NCI-H69 (cell line): ENCODE measurements at regions not wholly inside any gene's neighbourhood (a gene's known extent, or its start where the extent isn't known, plus 50 kb on each side); places are given as distances from the start of the nearest gene placed in this dataset.
A peak's percentile ranks its signal among the peaks of the same experiment; 100 is the strongest.
"Not testable (repeated sequence)": the region's sequence is repeated elsewhere in the genome, so short reads cannot be mapped to it uniquely, and the experiment has no call there.

Experiments used
- DNase-seq: peaks from one replicate; lab custom pipeline; 2025; lab: John Stamatoyannopoulos, UW

DNA sequence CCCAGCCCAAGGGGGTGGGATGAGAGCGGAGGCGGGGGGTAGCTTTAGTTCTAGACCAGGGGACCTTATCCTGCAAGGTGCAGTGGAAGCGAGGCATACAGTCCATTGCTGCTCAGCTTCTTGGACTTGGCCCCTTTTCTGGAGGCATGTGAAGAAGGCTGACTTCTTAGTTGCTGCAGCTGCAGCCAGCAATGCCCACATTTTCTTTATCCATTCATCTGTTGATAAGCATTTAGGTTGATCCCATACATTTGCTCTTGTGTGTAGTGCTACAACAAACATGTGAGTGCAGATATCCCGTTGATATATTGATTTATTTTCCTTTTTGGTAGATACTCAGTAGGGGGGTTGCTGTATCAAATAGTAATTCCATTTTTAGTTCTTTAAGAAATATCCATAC is 461.2 kb upstream of the IMPG1 start:
- DNase-seq, result no peak

- DNase-seq, result no peak
These were observed 460.2 kb upstream of the IMPG1 start for GRCh38 chr6:76532647-76533046.

- no peak for DNase-seq
These were observed 446.0 kb upstream of the IMPG1 start for GRCh38 chr6:76518443-76518842.

DNA sequence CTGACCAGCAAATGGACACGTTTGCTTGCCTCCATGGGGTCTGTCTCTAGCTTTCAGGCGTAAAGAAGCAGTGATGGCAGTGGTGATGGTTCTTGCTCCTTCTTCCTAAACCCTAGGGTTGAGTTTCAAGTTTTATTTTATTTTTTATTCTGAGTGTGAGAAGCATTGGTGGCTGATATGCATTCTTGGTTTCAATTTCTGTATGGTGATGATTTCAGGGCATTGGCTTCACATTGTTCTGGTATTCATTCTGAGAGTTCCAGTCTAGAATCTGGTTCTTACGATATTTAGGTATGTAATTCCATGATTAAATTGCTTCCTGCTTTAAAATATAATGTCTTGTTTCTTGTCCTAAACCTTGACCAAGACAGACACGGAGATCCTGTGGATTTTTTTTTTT is 444.5 kb upstream of the IMPG1 start:
- no peak for DNase-seq

DNA sequence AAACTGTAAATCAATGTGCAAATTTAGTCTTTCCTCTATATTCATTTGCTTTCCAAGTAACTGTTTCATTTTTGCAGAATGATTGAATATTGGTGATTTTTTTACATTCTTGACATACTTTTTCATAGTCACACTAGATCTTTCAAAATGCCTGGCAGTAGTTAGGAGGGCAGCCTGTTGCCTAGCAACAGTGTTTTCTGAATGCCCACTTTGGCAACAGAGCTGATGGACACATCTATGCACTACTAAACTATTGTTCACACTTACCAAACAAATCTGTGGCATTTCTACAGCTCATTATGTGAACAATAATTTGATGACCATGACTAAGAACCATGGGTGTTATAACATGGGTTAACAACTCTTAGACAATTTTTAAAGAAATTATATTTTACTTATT is 438.0 kb upstream of the IMPG1 start:
- no peak for DNase-seq

DNA sequence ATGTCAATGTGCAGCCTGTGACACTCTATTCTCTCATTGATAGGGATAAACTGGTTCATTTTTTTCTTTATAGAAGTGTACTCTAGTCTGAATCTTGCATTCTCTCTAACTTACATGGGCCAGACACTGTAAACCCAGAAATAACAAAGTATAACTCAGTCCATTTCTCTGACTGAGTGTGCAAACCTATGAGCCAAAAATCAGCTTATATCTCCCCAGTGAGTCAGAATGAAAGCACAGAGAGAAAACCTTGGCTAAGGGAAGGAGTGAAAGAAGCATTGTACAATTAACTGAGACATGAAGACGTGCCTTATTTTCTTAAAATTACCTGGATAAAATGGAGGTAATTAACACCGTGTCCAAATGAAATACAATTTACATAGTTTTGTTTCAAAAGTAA is 436.9 kb upstream of the IMPG1 start:
- DNase-seq, result no peak

DNA sequence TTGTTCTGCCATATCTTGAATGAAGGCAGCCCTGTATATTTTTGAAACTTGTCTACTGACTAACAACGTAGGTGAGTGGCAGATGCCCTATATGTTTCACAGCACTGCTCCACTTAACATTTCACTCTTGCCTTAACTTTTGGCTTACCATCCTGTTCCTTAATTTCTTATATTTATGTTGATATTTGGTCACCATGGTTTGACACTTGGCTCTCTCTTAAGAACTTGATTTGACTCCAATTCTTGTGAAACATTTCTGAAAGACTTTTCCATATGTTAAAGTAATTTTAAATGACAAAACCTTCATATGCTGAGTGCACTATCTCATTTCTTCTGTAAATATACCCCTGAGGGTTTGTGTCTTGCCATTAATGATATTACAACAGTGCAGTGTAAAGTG is 434.3 kb upstream of the IMPG1 start:
- no peak for DNase-seq

- DNase-seq, result no peak
These were observed 423.4 kb upstream of the IMPG1 start for GRCh38 chr6:76495909-76496308.

DNA sequence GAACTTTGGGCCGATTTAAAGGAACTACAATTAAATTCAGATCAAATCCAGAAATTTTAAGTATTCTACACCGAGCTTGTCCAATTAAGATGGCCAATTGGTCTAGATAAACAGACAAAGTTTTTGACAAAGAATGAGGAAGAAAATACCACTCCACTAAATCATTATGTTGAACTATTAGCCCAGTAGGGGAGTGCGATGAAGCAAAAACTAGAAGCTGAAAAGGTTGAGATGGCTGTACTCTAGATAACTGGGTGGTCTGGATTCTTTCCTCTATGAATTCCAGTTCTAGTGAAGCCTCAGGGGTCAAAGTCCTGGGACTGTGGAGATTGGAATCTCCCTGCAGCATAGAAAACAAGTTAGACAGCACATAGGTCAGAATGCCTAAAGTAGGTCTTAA is 418.9 kb upstream of the IMPG1 start:
- not testable (repeated sequence) for DNase-seq

DNA sequence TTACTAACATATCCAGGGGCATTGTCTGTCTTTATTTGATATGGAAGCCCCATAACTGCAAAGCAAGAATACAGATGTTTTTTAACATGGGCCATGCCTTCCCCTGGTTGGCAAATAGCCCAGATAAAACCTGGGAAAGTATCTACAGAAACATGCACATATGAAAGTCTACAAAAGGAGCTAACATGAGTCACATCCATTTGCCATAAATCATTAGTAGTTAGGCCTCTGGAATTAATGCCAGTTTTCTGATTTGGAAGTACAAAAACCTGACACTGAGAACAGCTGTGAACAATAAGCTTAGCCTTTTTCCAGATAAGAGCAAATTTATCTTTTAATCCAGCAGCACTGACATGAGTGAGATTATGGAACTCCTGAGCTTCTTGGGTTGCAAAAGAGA is 418.0 kb upstream of the IMPG1 start:
- no peak for DNase-seq

DNA sequence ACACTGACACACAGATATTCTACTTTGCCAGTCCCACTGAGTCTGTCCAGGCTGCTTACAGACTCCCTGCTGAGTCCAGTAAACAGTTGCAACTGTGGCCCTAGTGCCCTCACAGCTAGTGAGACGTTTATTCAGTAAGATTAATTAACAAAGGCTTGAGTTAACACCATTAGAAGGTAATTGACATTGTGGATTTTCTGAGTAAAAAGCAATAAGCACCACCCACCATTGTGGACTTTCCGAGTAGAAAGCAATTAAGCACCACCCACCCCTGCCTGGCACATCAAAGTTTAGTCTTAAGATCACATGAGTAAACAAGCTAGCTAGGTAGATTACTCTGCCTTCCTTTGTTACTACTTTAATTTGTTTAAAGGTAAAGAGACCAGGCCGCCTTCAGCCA is 408.6 kb upstream of the IMPG1 start:
- peak; percentile 66 for DNase-seq

- no peak for DNase-seq
These were observed 400.4 kb upstream of the IMPG1 start for GRCh38 chr6:76472858-76473257.

DNA sequence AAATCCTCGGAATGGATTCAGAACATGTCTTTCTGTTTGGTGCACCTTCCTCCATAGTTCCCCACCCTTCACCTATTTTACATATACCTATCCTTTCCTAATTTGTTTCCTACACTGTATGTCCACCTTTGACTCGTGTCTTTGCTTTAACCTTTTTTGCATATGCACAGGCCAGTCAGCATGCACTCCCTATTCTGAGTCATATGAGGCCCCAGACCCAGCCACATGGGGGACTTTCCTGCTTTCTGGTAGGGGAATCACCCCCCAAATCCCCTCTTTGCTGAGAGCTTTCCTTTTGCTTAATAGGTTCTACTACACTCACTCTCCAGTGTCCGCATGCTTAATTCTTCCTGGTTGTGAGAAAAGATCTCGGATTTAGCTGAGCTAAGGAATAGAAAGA is 393.8 kb upstream of the IMPG1 start:
- DNase-seq, result no peak

DNA sequence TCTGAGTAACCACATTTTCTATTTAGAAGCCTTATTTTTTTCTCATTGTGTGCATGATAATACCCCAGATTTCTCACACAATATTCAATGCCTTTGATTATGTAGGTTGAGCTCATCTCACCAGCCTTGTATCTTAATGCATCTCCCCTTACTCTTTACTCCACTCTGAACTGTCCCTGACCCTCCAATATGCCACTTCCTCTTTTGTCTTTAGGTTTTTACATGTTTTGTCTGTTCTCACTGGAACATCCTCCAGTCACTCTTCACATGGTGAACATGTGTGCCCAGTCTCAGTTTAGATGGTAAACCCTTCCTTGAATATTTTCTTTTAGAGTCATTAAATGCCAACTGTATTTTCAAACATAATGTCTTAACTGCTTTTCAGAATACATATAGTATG is 392.9 kb upstream of the IMPG1 start:
- no peak for DNase-seq

- no peak for DNase-seq
These were observed 380.8 kb upstream of the IMPG1 start for GRCh38 chr6:76453270-76453669.

GRCh38 chr6:76451926-76452709 is 379.7 kb upstream of the IMPG1 start:
- no peak for DNase-seq

DNA sequence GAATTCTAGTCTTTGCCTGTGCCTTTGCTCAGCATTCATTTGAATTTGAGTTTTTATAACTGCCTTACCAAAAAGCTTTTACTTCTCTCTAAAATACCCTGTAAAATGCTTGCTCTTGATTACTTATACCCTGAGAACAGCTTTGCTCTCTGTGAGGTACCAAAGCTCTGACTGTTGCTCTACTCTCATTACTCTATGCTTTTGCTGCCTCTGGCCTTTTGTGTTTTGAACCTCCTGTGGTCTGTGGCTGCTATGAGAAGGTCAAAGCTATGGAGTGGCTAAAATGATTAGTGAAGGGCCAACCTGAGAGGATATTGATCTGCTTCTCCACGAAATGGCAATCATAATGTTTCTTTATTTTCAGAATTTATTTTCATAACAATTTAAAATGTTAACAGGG is 375.6 kb upstream of the IMPG1 start:
- no peak for DNase-seq

DNA sequence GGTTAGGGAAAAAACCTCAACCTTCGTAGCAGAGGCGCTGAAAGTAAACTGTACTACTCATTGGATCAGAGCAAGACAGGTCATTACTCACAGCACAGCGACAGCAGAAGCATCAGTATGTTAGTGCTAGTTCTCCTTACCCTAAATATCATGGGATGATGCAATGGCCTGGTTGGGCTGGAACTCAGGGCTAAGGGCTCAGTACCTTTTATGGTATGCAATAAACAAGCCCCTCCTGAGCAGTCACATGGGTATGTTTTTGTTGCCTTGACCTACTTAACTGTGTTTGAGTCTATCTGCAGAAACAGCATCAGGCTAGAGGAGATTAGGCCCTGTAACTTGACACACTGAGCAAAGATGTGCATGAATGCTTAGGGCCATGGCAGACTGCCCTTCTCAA is 369.4 kb upstream of the IMPG1 start:
- peak; percentile 11 for DNase-seq

DNA sequence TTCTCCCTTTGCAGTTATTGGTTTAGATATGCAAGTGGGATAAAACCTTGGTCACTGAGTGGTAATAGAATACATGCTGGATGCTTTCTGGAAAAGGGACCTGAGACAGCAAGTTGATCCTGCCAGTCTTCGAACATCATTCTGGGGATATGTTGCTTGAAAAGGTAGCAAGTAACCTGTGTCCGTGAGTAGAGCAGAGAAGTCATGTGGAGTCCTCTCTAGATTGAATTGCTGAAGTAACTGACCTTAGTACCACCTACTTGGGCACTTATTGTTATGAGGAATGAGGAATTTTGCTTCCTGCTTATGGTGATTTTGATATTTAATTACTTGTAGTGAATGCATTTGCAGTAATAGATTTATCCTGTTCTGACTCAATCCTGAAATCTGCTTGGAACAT is 367.3 kb upstream of the IMPG1 start:
- DNase-seq, result no peak

DNA sequence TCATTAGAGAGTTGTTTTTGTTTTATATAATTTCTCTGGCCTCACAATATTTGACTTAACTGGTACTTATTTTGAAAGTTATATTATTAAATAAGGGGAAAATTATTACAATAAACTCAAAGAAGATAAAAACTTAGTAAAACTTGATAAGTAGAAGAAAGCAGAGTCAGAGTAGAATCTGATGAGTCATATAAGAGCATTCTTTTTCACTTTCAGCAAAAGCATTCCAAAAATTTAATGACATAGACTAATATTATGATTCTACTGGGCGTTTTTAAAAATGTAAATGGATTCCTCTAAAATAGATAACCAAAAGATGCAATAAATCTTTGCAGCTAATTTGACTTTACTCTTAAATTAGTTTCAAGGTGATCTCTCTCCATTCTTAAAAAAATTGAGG is 366.3 kb upstream of the IMPG1 start:
- DNase-seq, result no peak

- DNase-seq, result no peak
These were observed 362.7 kb upstream of the IMPG1 start for GRCh38 chr6:76435174-76435573.

- peak; percentile 40 for DNase-seq
These were observed 350.2 kb upstream of the IMPG1 start for GRCh38 chr6:76422511-76423213.

- DNase-seq, result no peak
These were observed 347.6 kb upstream of the IMPG1 start for GRCh38 chr6:76420094-76420493.
